Erythroblast (primary cell): ENCODE measurements at regions not wholly inside any gene's neighbourhood (a gene's known extent, or its start where the extent isn't known, plus 50 kb on each side); places are given as distances from the start of the nearest gene placed in this dataset.

Experiments used
- GATA1 ChIP-seq: IDR thresholded peaks from 2 replicates; pipeline ENCODE4 v1.6.1; 2011; ENCODE audit warnings: low read depth, mild to moderate bottlenecking, control low read depth, low read length, moderate library complexity
- POLR2A ChIP-seq: IDR thresholded peaks from 2 replicates; pipeline ENCODE4 v1.6.1; 2011; ENCODE audit warnings: mild to moderate bottlenecking, low read length

GRCh38 chr17:36740157-36740556 is 138.8 kb downstream of the MRM1 start:
- TF ChIP-seq POLR2A (no peak), GATA1 (no peak)
